ENCODE measurements at regions not wholly inside any gene's neighbourhood (a gene's known extent, or its start where the extent isn't known, plus 50 kb on each side); places are given as distances from the start of the nearest gene placed in this dataset.

GRCh38 chr4:34718576-34719245 lies 1525.6 kb downstream of the ARAP2 start:
- TF ChIP-seq GATA3 (IDR thresholded peaks at IDR 0.05; ENCODE audit: low read depth, low read length): no peak
- no peak for TF ChIP-seq GATA2 (IDR thresholded peaks at IDR 0.05; ENCODE audit: low read depth, low read length)

Measured in SH-SY5Y (cell line).